ENCODE measurements at regions not wholly inside any gene's neighbourhood (a gene's known extent, or its start where the extent isn't known, plus 50 kb on each side); places are given as distances from the start of the nearest gene placed in this dataset.

- no peak for TF ChIP-seq CTCF (IDR thresholded peaks at IDR 0.05; ENCODE audit: borderline replicate concordance, extremely low read depth, insufficient read depth)
- intact Hi-C loops (cut with DNase I) = no loop called here
- FAIRE-seq (no peak), DNase-seq (no peak)
- Histone ChIP-seq H3K36me3 (ENCODE audit: control insufficient read depth in 2 of 3, insufficient read depth in 3 of 3, low read length in 3 of 3) (no peaks in the 10 kb centered on the region), H3K4me1 (ENCODE audit: control insufficient read depth in 2 of 3, insufficient read depth in 2 of 3, low read depth in 1 of 3, low read length in 3 of 3) (no peaks in the 10 kb centered on the region), H3K27me3 (ENCODE audit: control insufficient read depth, insufficient read depth, low read length) (no peaks in the 10 kb centered on the region), H3K9me3 (ENCODE audit: control insufficient read depth in 2 of 3, insufficient read depth in 1 of 3, low read length in 3 of 3) (no peaks in the 10 kb centered on the region), H3K4me3 (ENCODE audit: low read length in 3 of 3) (no peak overlapping the region), H3K27ac (ENCODE audit: low read depth in 2 of 2, low read length in 2 of 2) (no peak overlapping the region), H3K9ac (ENCODE audit: low read length in 3 of 3) (no peak overlapping the region)
Observed at GRCh38 chr4:126593626-126594025, 1039.1 kb upstream of the INTU start.

- Histone ChIP-seq H3K27ac (ENCODE audit: low read depth in 2 of 2, low read length in 2 of 2) (no peak overlapping the region), H3K27me3 (ENCODE audit: control insufficient read depth, insufficient read depth, low read length) (no peaks in the 10 kb centered on the region), H3K4me3 (ENCODE audit: low read length in 3 of 3) (no peak overlapping the region), H3K4me1 (ENCODE audit: control insufficient read depth in 2 of 3, insufficient read depth in 2 of 3, low read depth in 1 of 3, low read length in 3 of 3) (no peaks in the 10 kb centered on the region), H3K9ac (ENCODE audit: low read length in 3 of 3) (no peak overlapping the region), H3K9me3 (ENCODE audit: control insufficient read depth in 2 of 3, insufficient read depth in 1 of 3, low read length in 3 of 3) (no peaks in the 10 kb centered on the region), H3K36me3 (ENCODE audit: control insufficient read depth in 2 of 3, insufficient read depth in 3 of 3, low read length in 3 of 3) (no peaks in the 10 kb centered on the region)
- intact Hi-C loops (cut with DNase I) = no loop called here
- no peak for DNase-seq
- TF ChIP-seq CTCF (IDR thresholded peaks at IDR 0.05; ENCODE audit: borderline replicate concordance, extremely low read depth, insufficient read depth) = no peak
- FAIRE-seq = no peak
Observed at GRCh38 chr4:126595643-126596042, 1037.1 kb upstream of the INTU start.

GRCh38 chr4:126599746-126600145 lies 1033.0 kb upstream of the INTU start:
- TF ChIP-seq CTCF (IDR thresholded peaks at IDR 0.05; ENCODE audit: borderline replicate concordance, extremely low read depth, insufficient read depth) = no peak
- DNase-seq (no peak), FAIRE-seq (no peak)
- no peak overlapping the region for H3K27ac ChIP-seq (ENCODE audit: low read depth in 2 of 2, low read length in 2 of 2)
- H3K4me3 ChIP-seq (ENCODE audit: low read length in 3 of 3) = no peak overlapping the region
- no peaks in the 10 kb centered on the region for H3K36me3 ChIP-seq (ENCODE audit: control insufficient read depth in 2 of 3, insufficient read depth in 3 of 3, low read length in 3 of 3)
- H3K9me3 ChIP-seq (ENCODE audit: control insufficient read depth in 2 of 3, insufficient read depth in 1 of 3, low read length in 3 of 3) = no peaks in the 10 kb centered on the region
- intact Hi-C loops (cut with DNase I) = no loop called here
- H3K9ac ChIP-seq (ENCODE audit: low read length in 3 of 3) = no peak overlapping the region
- no peaks in the 10 kb centered on the region for H3K4me1 ChIP-seq (ENCODE audit: control insufficient read depth in 2 of 3, insufficient read depth in 2 of 3, low read depth in 1 of 3, low read length in 3 of 3)
- H3K27me3 ChIP-seq (ENCODE audit: control insufficient read depth, insufficient read depth, low read length) = no peaks in the 10 kb centered on the region

- intact Hi-C loops (cut with DNase I) = no loop called here
- Histone ChIP-seq H3K4me3 (ENCODE audit: low read length in 3 of 3) (no peak overlapping the region), H3K4me1 (ENCODE audit: control insufficient read depth in 2 of 3, insufficient read depth in 2 of 3, low read depth in 1 of 3, low read length in 3 of 3) (no peaks in the 10 kb centered on the region), H3K27ac (ENCODE audit: low read depth in 2 of 2, low read length in 2 of 2) (no peak overlapping the region), H3K9ac (ENCODE audit: low read length in 3 of 3) (no peak overlapping the region), H3K9me3 (ENCODE audit: control insufficient read depth in 2 of 3, insufficient read depth in 1 of 3, low read length in 3 of 3) (no peaks in the 10 kb centered on the region), H3K27me3 (ENCODE audit: control insufficient read depth, insufficient read depth, low read length) (no peaks in the 10 kb centered on the region), H3K36me3 (ENCODE audit: control insufficient read depth in 2 of 3, insufficient read depth in 3 of 3, low read length in 3 of 3) (no peaks in the 10 kb centered on the region)
- DNase-seq (no peak), FAIRE-seq (no peak)
- TF ChIP-seq CTCF (IDR thresholded peaks at IDR 0.05; ENCODE audit: borderline replicate concordance, extremely low read depth, insufficient read depth) = no peak
Observed at GRCh38 chr4:126603210-126603609, 1029.5 kb upstream of the INTU start.

Measured in kidney (tissue), 13 donors.